ENCODE measurements at regions not wholly inside any gene's neighbourhood (a gene's known extent, or its start where the extent isn't known, plus 50 kb on each side); places are given as distances from the start of the nearest gene placed in this dataset.
A peak's percentile ranks its signal among the peaks of the same experiment; 100 is the strongest.

- DNase-seq (ENCODE audit: low spot score, unreplicated experiment), result no peak
- Mint-ChIP-seq H3K27me3 (peaks cover 15% of the 10 kb centered on the region), H3K27ac (no peak overlapping the region), H3K4me1 (ENCODE audit: low read depth) (peaks cover 2% of the 10 kb centered on the region), H3K36me3 (ENCODE audit: insufficient read depth) (no peaks in the 10 kb centered on the region), H3K4me3 (ENCODE audit: low read depth) (no peak overlapping the region), H3K9me3 (ENCODE audit: low read depth) (no peaks in the 10 kb centered on the region)
- TF ChIP-seq CTCF (IDR thresholded peaks at IDR 0.05; ENCODE audit: unreplicated experiment), result no peak
Measured at GRCh38 chr9:118165451-118165850, 461.2 kb downstream of the TLR4 start.

- peak; percentile 86 for TF ChIP-seq CTCF (IDR thresholded peaks at IDR 0.05; ENCODE audit: unreplicated experiment)
- Mint-ChIP-seq H3K4me3 (ENCODE audit: low read depth) (no peak overlapping the region), H3K27me3 (peaks cover 13% of the 10 kb centered on the region), H3K9me3 (ENCODE audit: low read depth) (no peaks in the 10 kb centered on the region), H3K27ac (no peak overlapping the region), H3K4me1 (ENCODE audit: low read depth) (peaks cover 2% of the 10 kb centered on the region), H3K36me3 (ENCODE audit: insufficient read depth) (no peaks in the 10 kb centered on the region)
- DNase-seq (ENCODE audit: low spot score, unreplicated experiment), result peak; percentile 31
Measured at GRCh38 chr9:118170032-118170955, 466.1 kb downstream of the TLR4 start.

- DNase-seq (ENCODE audit: low spot score, unreplicated experiment), result no peak
- no peak overlapping the region for H3K27ac Mint-ChIP-seq
- no peaks in the 10 kb centered on the region for H3K27me3 Mint-ChIP-seq
- no peaks in the 10 kb centered on the region for H3K36me3 Mint-ChIP-seq (ENCODE audit: insufficient read depth)
- TF ChIP-seq CTCF (IDR thresholded peaks at IDR 0.05; ENCODE audit: unreplicated experiment), result no peak
- no peak overlapping the region for H3K4me3 Mint-ChIP-seq (ENCODE audit: low read depth)
- no peaks in the 10 kb centered on the region for H3K9me3 Mint-ChIP-seq (ENCODE audit: low read depth)
- no peaks in the 10 kb centered on the region for H3K4me1 Mint-ChIP-seq (ENCODE audit: low read depth)
Measured at GRCh38 chr9:118177241-118177640, 473.0 kb downstream of the TLR4 start.

- H3K27ac Mint-ChIP-seq, result no peak overlapping the region
- H3K4me1 Mint-ChIP-seq (ENCODE audit: low read depth), result no peaks in the 10 kb centered on the region
- no peak for DNase-seq (ENCODE audit: low spot score, unreplicated experiment)
- TF ChIP-seq CTCF (IDR thresholded peaks at IDR 0.05; ENCODE audit: unreplicated experiment), result no peak
- no peaks in the 10 kb centered on the region for H3K36me3 Mint-ChIP-seq (ENCODE audit: insufficient read depth)
- no peaks in the 10 kb centered on the region for H3K27me3 Mint-ChIP-seq
- no peaks in the 10 kb centered on the region for H3K9me3 Mint-ChIP-seq (ENCODE audit: low read depth)
- H3K4me3 Mint-ChIP-seq (ENCODE audit: low read depth), result no peak overlapping the region
Measured at GRCh38 chr9:118183576-118183975, 479.4 kb downstream of the TLR4 start.

GRCh38 chr9:118187408-118187807, 483.2 kb downstream of the TLR4 start:
- no peak for TF ChIP-seq CTCF (IDR thresholded peaks at IDR 0.05; ENCODE audit: unreplicated experiment)
- no peaks in the 10 kb centered on the region for H3K4me1 Mint-ChIP-seq (ENCODE audit: low read depth)
- H3K36me3 Mint-ChIP-seq (ENCODE audit: insufficient read depth), result no peaks in the 10 kb centered on the region
- DNase-seq (ENCODE audit: low spot score, unreplicated experiment), result no peak
- H3K27me3 Mint-ChIP-seq, result no peaks in the 10 kb centered on the region
- H3K4me3 Mint-ChIP-seq (ENCODE audit: low read depth), result no peak overlapping the region
- no peaks in the 10 kb centered on the region for H3K9me3 Mint-ChIP-seq (ENCODE audit: low read depth)
- no peak overlapping the region for H3K27ac Mint-ChIP-seq

All from progenitor cell of endocrine pancreas (in vitro differentiated cells).